Forelimb muscle (tissue), 1 donor: ENCODE measurements at regions not wholly inside any gene's neighbourhood (a gene's known extent, or its start where the extent isn't known, plus 50 kb on each side); places are given as distances from the start of the nearest gene placed in this dataset.
"Not testable (repeated sequence)": the region's sequence is repeated elsewhere in the genome, so short reads cannot be mapped to it uniquely, and the experiment has no call there.

Source experiments
- DNase-seq: peaks from one replicate; pipeline ENCODE4 v3.0.0-alpha.2; 2013; ENCODE audit warnings: low read depth

DNA sequence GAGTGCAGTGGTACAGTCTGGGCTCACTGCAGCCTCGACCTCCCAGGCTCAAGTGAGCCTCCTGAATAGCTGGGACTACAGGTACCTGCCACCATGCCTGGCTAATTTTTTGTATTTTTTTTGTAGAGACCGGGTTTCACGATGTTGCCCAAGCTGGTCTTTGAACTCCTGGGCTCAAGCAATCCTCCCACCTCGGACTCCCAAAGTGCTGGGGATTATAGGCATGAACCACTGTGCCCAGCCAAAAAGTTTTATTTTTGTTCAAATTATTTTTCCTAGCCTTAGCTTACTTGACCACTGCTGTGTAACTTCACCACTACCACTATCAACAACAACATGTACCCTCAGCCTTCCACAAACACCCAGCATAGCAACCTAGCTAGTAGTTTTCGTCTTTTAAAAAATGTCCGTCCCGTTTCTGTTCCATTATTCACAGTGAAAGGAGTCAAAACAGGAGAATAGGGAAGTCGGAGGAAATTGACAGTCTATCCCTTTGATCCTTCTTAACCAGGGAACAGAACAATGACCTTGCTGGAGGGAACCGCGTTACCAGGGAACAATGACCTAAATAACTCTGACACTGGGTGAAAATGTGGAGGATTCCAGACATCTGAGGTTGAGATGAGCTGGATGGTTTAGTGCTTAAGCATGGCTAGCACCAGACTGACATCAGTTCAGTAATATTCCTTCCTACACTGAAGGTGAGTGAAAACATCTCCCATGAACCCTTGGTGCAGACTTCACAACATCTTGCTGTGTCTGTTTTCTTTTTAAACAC lies 69.2 kb upstream of the ARL4C start:
- DNase-seq: no peak

DNA sequence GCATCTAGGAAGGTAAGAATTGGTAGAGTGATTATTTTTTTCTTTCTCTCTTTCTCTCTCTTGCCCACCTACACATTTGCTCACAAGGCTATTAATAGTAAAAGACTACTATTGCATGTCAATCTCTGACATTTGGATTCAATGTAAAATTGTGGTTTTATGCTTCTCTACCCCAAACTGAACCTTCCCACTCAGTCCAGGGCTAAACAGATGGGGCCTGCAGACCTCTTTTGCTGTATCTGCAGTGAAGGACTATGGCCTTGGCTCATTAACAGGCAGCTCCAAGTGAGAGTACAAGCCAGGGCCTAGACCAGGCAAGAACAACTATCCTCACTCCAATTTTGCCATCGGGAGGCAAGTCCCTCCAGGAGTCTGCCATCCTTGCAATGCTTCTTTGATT lies 68.3 kb upstream of the ARL4C start:
- DNase-seq: no peak

GRCh38 chr2:234564699-234565098 lies 67.8 kb upstream of the ARL4C start:
- no peak for DNase-seq

- no peak for DNase-seq
Observed at GRCh38 chr2:234559609-234560008, 62.7 kb upstream of the ARL4C start.

- DNase-seq: no peak
Observed at GRCh38 chr2:234558642-234559041, 61.8 kb upstream of the ARL4C start.

DNA sequence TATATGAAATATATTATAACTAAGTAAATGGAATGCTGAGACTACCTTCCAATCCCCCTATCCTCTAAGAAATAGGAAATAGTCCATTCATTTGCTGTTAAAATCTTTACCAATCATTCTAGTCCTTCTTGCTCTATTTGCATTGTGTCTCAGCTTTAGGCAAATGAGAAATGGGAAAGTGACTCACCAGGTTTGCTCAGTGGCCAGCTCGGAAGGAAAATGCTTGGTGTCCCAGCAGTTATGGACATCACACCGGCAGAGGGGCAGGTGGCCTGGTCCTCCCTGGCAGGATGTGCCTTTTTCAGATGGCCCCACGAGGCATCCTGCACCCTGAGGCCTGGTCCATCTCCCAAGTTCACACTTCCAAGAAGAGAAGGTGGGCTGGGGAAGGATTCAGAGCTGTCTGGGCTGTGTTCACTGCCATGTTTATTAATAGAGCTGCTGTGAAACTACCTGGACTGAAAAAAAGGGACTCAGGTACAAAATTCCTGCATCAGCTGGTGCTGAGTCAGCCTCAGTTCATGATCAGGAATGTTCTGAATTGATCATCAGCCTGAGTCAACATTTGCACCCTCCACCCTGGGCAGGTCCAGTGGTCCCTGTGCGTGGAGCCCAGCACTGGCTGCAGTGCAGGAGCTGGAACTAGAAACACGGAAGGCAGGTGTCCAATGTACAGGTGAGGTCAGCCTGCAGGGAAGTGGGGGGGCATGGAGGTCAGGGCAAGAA lies 60.1 kb upstream of the ARL4C start:
- DNase-seq: no peak

DNA sequence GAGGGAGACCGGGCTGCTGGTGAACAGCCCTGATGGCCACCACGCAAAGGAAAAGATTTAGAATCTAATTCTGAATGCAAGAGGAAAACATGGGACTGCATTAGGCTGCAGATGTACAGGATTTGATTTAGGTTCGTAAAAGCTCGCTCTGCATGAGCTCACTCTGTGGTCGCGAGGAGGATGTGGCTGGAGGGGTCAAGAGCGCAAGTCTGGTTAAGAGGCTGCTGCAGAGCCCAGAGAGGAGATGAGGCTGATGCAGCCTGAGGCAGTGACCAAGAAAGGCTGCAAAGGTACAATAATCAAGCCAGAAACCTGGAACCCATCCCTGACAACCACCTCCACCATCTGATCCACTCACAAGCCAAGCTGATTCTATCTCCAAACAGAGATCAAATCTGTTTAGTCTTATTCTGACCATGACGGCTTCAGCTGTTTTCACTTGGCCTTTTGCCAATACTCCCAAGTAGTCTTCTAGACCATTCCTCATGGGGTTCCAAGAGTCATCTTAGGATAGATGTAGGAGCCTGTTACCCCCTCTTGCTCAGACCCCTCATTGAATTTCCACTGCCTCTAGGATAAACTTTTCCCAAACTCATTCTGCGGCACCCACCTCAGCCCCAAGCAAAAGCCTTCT lies 58.9 kb upstream of the ARL4C start:
- no peak for DNase-seq

GRCh38 chr2:234555161-234555560 lies 58.3 kb upstream of the ARL4C start:
- no peak for DNase-seq

DNA sequence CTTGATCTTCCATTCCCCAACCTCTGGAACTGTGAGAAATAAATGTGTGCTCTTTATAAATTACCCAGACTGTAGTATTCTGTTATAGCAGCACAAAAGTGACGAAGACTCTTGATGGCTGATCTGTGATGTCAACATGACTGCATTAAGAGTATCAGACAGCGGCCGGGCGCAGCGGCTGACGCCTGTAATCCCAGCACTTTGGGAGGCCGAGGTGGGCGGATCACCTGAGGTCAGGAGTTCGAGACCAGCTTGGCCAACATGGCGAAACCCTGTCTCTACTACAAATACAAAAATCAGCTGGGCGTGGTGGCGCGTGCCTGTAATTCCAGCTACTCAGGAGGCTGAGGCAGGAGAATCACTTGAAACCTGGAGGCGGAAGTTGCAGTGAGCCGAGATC lies 56.3 kb upstream of the ARL4C start:
- DNase-seq: not testable (repeated sequence)

- no peak for DNase-seq
Observed at GRCh38 chr2:234550511-234551107, 53.7 kb upstream of the ARL4C start.

- no peak for DNase-seq
Observed at GRCh38 chr2:234550056-234550455, 53.2 kb upstream of the ARL4C start.

GRCh38 chr2:234548695-234549420 lies 52.0 kb upstream of the ARL4C start:
- DNase-seq: peak; percentile 76

DNA sequence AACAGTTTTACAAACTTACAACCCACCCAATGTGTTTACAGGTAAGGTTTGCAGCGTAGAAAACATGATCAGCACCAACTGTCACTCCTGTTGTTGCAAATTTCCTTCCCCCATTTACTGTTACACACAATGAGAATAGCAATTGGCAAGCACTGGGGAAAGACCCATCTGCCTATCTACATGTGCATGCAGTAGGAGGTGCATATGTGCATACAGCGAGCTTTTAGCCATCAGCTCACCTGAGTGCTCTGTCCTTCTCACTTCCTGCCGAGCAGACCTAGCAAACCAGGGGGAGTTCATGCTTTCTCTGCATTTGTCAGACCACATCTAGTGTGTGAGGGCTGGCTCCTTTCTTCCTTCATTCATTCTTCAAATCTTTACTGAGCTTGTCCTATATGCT lies 49.9 kb upstream of the ARL4C start:
- DNase-seq: no peak
